ENCODE measurements at regions not wholly inside any gene's neighbourhood (a gene's known extent, or its start where the extent isn't known, plus 50 kb on each side); places are given as distances from the start of the nearest gene placed in this dataset.

GRCh38 chr12:76220980-76221379 lies 127.2 kb downstream of the BBS10 start:
- FAIRE-seq (no peak), DNase-seq (ENCODE audit: low spot score) (peak; percentile 3)

DNA sequence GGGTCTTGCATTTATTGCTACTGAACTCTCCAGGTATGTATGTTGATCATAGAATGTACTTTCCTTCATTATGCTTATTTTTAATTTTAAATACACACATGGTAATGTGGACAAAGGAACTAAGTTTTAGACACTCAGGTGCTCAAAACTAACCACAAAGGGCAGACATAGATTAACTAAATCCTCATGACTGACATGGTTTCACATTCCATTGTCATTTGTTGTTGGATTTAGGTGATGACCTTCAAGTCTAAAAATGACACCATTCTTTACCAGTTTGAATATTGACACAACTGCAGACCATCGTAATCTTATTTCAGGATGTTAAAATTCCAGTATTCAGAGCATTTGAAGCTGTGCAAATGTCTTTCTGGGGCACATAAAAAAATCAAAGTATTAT lies 128.4 kb downstream of the BBS10 start:
- FAIRE-seq (no peak), DNase-seq (ENCODE audit: low spot score) (peak; percentile 8)

GRCh38 chr12:76216585-76217472 lies 131.4 kb downstream of the BBS10 start:
- no peak for FAIRE-seq
- no peak for DNase-seq (ENCODE audit: low spot score)

DNA sequence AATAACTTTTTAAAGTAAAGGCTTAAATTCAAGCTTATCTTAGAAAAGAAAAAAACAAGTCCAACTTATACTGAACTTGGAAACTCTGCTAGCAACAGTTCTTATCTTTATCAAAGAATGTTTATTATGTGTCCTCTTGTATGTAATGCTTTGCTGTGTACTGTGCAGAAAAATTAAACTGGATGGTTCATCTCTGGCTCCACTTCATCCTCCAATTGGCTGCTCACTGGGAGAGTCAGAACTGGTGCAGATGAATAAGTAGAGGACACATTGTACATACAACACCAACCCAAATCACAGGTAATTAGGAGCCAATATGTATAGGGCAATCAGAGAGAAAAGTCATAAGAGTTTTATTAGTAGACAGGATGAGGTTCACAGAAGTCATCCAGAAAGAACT lies 123.6 kb upstream of the NAP1L1 start:
- no peak for FAIRE-seq
- no peak for DNase-seq (ENCODE audit: low spot score)

GRCh38 chr12:76206677-76207072 lies 122.2 kb upstream of the NAP1L1 start:
- FAIRE-seq, result no peak
- DNase-seq (ENCODE audit: low spot score), result no peak

GRCh38 chr12:76206039-76206676 lies 121.7 kb upstream of the NAP1L1 start:
- DNase-seq (ENCODE audit: low spot score) (no peak), FAIRE-seq (no peak)

DNA sequence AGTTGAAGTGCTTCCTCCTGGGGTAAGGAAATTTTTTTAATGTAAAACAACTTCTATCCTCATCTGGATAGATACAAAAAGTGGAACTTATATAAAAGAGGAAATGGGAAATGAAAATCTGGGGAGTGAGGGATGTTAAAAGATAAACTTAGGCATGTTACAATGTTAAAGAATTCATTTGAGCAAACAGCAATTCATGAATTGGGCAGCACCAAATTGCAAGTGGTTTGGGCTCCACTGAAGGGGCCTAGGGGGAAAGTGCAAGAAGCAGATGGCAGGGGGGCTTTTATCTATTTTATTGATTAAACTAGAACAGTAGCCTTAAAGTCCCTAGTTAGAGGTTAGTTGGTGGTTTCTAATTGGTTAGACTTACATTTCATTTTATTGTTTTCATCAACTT lies 118.1 kb upstream of the NAP1L1 start:
- no peak for DNase-seq (ENCODE audit: low spot score)
- FAIRE-seq, result no peak

DNA sequence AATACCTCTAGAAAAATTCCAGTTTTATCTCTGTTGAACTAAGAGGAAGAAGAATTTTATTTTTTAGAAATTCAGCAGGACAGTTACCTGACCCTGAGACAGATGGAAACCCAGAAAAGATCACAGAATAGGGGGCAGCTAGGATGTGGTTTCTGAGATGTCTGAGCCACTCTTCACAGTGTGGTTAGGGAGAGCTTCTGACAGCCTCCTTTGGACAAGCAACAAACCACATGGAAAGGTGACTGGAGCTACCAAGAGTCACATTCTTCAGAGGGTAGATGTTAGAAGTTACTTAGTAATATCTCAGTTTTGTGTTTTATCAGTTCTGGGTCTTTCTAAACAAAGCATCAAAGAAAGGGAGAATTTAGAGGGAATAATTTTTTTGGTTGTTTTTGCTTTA lies 117.3 kb upstream of the NAP1L1 start:
- FAIRE-seq, result no peak
- no peak for DNase-seq (ENCODE audit: low spot score)

DNA sequence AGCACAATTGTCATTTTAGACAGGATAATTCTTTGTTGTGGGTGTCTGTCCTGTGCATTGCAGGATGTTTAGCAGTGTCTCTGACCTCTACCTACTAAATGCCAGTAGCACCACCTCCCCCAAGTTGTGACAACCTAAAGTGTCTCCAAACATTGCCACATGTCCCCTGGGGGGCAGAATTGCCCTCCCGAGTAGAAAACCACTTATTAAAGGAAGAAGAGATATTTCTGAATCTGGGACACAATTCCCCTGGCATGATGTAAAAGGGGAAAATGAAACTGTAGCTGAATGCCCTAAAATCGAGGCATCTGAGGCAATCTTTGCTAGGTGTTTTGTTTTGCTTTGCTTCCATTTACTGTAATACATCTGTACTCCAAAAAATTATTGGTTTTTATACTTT lies 116.8 kb upstream of the NAP1L1 start:
- DNase-seq (ENCODE audit: low spot score), result no peak
- FAIRE-seq, result no peak

DNA sequence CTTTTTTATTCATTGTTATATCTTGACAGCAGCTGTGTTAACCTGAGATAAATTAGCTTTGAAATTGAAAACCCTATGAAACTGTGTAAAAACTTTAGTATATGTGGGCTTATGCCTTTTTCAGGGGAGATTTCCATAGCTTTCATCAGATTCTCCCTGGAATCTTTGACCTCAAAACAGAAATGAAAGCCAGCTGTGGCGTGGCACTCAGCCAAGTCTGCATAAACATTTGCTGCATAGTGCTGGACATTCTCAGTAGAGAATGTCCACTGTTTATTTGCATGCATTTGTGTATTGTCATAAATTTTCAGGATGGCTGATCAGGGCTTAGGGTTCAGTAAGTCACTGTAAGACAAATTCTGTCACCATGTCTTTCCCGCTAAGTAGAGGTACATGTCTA lies 115.3 kb upstream of the NAP1L1 start:
- no peak for FAIRE-seq
- DNase-seq (ENCODE audit: low spot score), result no peak

- DNase-seq (ENCODE audit: low spot score) (no peak), FAIRE-seq (no peak)
Observed at GRCh38 chr12:76198839-76199238, 114.4 kb upstream of the NAP1L1 start.

DNA sequence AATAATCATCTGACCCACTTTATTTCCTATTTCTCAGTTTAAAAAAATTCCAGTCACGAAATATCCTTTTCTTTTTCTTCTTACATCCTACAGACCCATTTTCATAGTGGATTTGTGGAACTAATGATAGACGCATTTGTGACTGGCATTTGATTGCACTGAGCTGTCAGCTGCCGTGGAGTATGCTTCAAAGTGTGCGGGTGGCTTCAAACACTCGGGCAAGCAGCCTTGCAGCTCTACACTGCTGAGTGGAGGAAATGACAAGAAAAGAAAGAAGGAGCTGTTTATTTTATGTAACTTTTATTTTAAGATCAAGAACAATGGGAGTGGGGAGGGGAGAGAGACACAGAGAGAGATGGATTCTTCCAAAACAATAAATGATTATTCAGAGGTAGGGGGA lies 112.8 kb upstream of the NAP1L1 start:
- DNase-seq (ENCODE audit: low spot score) (no peak), FAIRE-seq (no peak)

- no peak for DNase-seq (ENCODE audit: low spot score)
- FAIRE-seq, result no peak
Observed at GRCh38 chr12:76195920-76196319, 111.4 kb upstream of the NAP1L1 start.

- DNase-seq (ENCODE audit: low spot score) (no peak), FAIRE-seq (no peak)
Observed at GRCh38 chr12:76194724-76195123, 110.2 kb upstream of the NAP1L1 start.

GRCh38 chr12:76193961-76194360 lies 109.5 kb upstream of the NAP1L1 start:
- FAIRE-seq (no peak), DNase-seq (ENCODE audit: low spot score) (no peak)

GRCh38 chr12:76192416-76192815 lies 107.9 kb upstream of the NAP1L1 start:
- no peak for DNase-seq (ENCODE audit: low spot score)
- no peak for FAIRE-seq

- no peak for FAIRE-seq
Observed at GRCh38 chr12:76190299-76190698, 105.8 kb upstream of the NAP1L1 start.

DNA sequence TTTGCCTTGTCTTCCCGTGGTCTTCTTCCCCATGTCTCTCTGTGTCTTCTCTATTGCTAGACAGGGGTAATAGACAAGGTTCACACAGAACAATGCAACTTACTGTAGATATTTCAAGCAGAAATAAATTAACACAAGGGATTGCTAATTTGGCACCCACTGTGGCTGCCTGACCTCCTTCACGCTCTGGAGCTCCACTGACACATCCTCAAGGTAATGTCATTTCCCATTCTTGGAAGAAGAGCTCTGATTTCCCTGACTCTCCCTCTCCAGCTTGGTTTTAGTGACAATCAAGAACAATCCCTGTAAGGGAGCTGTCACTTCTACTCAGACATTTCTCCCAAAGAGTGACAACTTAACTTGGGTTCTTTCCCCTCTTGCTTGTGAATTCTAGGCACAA lies 105.4 kb upstream of the NAP1L1 start:
- no peak for FAIRE-seq
- DNase-seq (ENCODE audit: low spot score), result no peak

More at GRCh38 chr12:76190299-76190698, 105.8 kb upstream of the NAP1L1 start:
- no peak for DNase-seq (ENCODE audit: low spot score)

DNA sequence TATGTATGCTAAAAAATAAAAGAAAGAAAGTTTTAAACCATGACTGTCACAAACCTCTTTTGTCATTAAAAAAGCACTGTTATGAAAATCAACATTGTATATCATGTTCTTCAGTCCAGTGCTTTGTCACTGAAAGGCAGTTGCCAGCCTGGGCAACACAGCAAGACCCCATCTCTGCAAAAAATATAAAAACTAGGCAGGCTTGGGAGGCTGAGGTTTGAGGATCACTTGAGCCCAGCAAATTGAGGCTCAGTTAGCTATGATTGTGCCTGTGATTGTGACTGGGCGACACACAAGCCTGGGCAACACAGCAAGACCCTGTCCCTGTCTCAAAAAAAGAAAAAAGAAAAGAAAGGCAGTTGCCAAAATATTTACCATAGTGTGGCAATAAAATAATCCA lies 102.7 kb upstream of the NAP1L1 start:
- DNase-seq (ENCODE audit: low spot score), result no peak
- FAIRE-seq, result no peak

GRCh38 chr12:76186131-76186906 lies 101.8 kb upstream of the NAP1L1 start:
- no peak for FAIRE-seq

DNA sequence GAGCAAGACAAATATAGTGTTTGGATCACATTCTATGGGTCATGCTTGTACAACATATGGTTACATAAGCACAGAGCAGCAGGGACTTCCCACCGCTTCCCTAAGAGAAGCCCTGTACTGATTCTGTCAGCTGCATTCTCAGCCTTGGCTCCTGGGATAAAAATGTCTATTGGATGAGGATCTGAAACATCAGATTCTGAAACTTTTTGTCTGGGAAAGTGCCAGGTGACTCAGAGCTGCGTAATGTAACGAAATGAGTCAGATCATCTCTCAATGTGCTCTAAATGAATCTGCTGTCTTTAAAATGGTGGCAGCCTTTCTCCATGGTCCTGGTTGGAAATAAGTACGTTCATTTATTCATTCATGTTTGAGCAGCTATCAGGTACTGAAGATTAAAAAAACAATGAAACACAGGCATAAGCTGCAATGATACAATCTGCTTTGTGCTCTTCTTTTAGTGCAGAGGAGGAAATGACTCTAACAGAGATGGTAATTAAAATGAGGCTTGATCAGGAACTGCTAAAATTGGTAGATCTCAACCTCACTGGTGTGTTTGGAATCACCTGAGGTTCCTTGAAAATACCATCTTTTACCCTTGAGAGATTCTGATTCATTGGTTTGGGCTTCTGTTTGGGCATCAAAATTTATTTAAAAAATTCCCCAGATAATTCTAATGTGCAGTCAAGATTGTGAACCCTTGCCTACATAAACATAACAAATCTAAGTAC lies 99.1 kb upstream of the NAP1L1 start:
- FAIRE-seq, result no peak
- peak; percentile 61 for DNase-seq (ENCODE audit: low spot score)

More at GRCh38 chr12:76186131-76186906, 101.8 kb upstream of the NAP1L1 start:
- no peak for DNase-seq (ENCODE audit: low spot score)
